Activated CD4-positive, alpha-beta T cell treated with anti-CD3 and anti-CD28 coated beads, Interleukin-2, amount 10 ng/mL, durations not matched to agents 7 days and 5 days (primary cell): ENCODE measurements at regions not wholly inside any gene's neighbourhood (a gene's known extent, or its start where the extent isn't known, plus 50 kb on each side); places are given as distances from the start of the nearest gene placed in this dataset.

Experiments
- CTCF ChIA-PET: fragments of 350-600 bp; sonication (Branson Sonifier 250); formaldehyde crosslinking; loops from one replicate; lab custom pipeline; 2021; ENCODE audit warnings: antibody characterized with exemption; lab: Charles Lee
- POLR2A ChIA-PET: fragments of 350-600 bp; sonication (Branson Sonifier 250); formaldehyde crosslinking; loops from one replicate; lab custom pipeline; 2021; ENCODE audit warnings: antibody characterized with exemption; lab: Charles Lee
- DNase-seq: peaks from one replicate; pipeline ENCODE4 v3.0.0-alpha.2; 2020
- H3K27ac Mint-ChIP-seq: one replicate; pipeline ENCODE4 v1.8.0; 2021; ENCODE audit warnings: mild to moderate bottlenecking, moderate library complexity, mixed read lengths
- H3K27me3 Mint-ChIP-seq: one replicate; pipeline ENCODE4 v1.8.0; 2021; ENCODE audit warnings: mixed read lengths
- H3K36me3 Mint-ChIP-seq: one replicate; pipeline ENCODE4 v1.8.0; 2021; ENCODE audit warnings: low read depth, mixed read lengths
- H3K4me1 Mint-ChIP-seq: one replicate; pipeline ENCODE4 v1.8.0; 2021; ENCODE audit warnings: mixed read lengths
- H3K4me3 Mint-ChIP-seq: one replicate; pipeline ENCODE4 v1.8.0; 2021; ENCODE audit warnings: mild to moderate bottlenecking, moderate library complexity, mixed read lengths
- H3K9me3 Mint-ChIP-seq: one replicate; pipeline ENCODE4 v1.8.0; 2021; ENCODE audit warnings: mixed read lengths

DNA sequence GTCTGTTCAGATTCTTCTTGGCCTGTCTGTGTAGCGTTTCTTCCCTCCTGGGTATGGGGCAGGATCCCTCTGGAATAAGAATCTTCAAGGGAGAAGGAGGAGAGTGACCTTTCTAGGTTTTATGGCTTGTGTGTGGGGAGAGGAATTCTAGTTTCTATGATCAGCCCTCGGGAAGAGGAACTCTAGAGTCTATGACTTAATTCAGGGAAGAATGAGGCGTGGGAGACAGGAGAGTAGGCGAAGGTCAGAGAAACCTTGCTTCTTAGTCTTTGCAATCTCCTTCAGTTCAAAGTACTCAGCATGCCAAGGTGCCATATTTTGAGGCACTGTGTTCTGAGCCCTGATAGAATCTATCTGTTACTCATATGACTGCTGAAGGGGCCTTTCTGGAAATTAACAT, 99.2 kb upstream of the C3orf80 start:
- POLR2A ChIA-PET: no interaction called here
- H3K36me3 Mint-ChIP-seq: no peaks in the 10 kb centered on the region

DNA sequence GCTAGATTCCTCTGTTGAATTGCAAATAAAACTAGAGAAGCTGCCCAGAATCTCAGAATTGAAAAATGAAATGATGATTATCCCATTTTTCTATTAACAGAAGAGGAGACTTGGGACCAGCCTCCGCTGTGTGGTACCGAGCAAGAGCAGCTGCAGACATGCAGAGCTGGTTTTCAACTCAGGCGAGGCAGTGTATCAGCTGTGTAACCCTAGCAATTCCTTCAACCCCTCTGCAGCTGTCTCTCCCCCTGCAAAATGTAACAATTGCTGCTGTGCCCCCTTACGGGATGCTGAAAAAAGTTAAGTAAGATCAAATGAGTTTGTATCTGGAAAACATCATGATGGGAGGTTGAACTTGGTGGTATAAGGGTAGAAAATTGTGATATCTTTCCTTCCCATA, 98.5 kb upstream of the C3orf80 start:
- Mint-ChIP-seq H3K4me3 (no peak overlapping the region), H3K27ac (no peak overlapping the region)

More for the DNA sequence above, 99.2 kb upstream of the C3orf80 start:
- no peaks in the 10 kb centered on the region for H3K9me3 Mint-ChIP-seq
- no peak for DNase-seq
- no peak overlapping the region for H3K4me3 Mint-ChIP-seq
- no peak overlapping the region for H3K27ac Mint-ChIP-seq
- peaks cover 20% of the 10 kb centered on the region for H3K27me3 Mint-ChIP-seq
- CTCF ChIA-PET: no interaction called here
- H3K4me1 Mint-ChIP-seq: peaks cover 5% of the 10 kb centered on the region

GRCh38 chr3:160127308-160127707, 97.9 kb upstream of the C3orf80 start:
- POLR2A ChIA-PET: no interaction called here
- Mint-ChIP-seq H3K4me3 (no peak overlapping the region), H3K4me1 (peaks cover 5% of the 10 kb centered on the region), H3K27ac (no peak overlapping the region), H3K27me3 (peaks cover 16% of the 10 kb centered on the region), H3K36me3 (no peaks in the 10 kb centered on the region), H3K9me3 (no peaks in the 10 kb centered on the region)
- DNase-seq: no peak
- CTCF ChIA-PET: no interaction called here

More for the DNA sequence above, 98.5 kb upstream of the C3orf80 start:
- POLR2A ChIA-PET: no interaction called here
- no peak for DNase-seq
- peaks cover 5% of the 10 kb centered on the region for H3K4me1 Mint-ChIP-seq
- H3K9me3 Mint-ChIP-seq: no peaks in the 10 kb centered on the region
- CTCF ChIA-PET: no interaction called here
- no peaks in the 10 kb centered on the region for H3K36me3 Mint-ChIP-seq
- H3K27me3 Mint-ChIP-seq: peaks cover 17% of the 10 kb centered on the region

GRCh38 chr3:160128056-160128455, 97.2 kb upstream of the C3orf80 start:
- no peak for DNase-seq
- H3K4me1 Mint-ChIP-seq: peaks cover 5% of the 10 kb centered on the region
- no peak overlapping the region for H3K4me3 Mint-ChIP-seq
- peaks cover 13% of the 10 kb centered on the region for H3K27me3 Mint-ChIP-seq
- H3K36me3 Mint-ChIP-seq: no peaks in the 10 kb centered on the region
- H3K27ac Mint-ChIP-seq: no peak overlapping the region
- no peaks in the 10 kb centered on the region for H3K9me3 Mint-ChIP-seq
- POLR2A ChIA-PET: no interaction called here
- CTCF ChIA-PET: interaction anchor here (0.5 kb wide), 1 partner anchor 12 kb away, joined by 3 read pairs; no protein-coding TSS in a partner anchor

GRCh38 chr3:160129459-160130061, 95.7 kb upstream of the C3orf80 start:
- no peak for DNase-seq
- CTCF ChIA-PET: interaction anchor here (0.6 to 1.5 kb wide), 2 partner anchors 14 kb away, joined by 3 read pairs; no protein-coding TSS in a partner anchor
- Mint-ChIP-seq H3K36me3 (no peaks in the 10 kb centered on the region), H3K4me3 (no peak overlapping the region), H3K9me3 (no peaks in the 10 kb centered on the region), H3K27ac (no peak overlapping the region), H3K27me3 (peaks cover 13% of the 10 kb centered on the region), H3K4me1 (peaks cover 5% of the 10 kb centered on the region)
- POLR2A ChIA-PET: no interaction called here

GRCh38 chr3:160130071-160130470, 95.2 kb upstream of the C3orf80 start:
- POLR2A ChIA-PET: no interaction called here
- no peak for DNase-seq
- H3K9me3 Mint-ChIP-seq: no peaks in the 10 kb centered on the region
- no peak overlapping the region for H3K27ac Mint-ChIP-seq
- CTCF ChIA-PET: interaction anchor here (1.5 kb wide), 1 partner anchor 14 kb away, joined by 3 read pairs; no protein-coding TSS in a partner anchor
- H3K27me3 Mint-ChIP-seq: peaks cover 13% of the 10 kb centered on the region
- no peak overlapping the region for H3K4me3 Mint-ChIP-seq
- no peaks in the 10 kb centered on the region for H3K36me3 Mint-ChIP-seq
- H3K4me1 Mint-ChIP-seq: peaks cover 5% of the 10 kb centered on the region

DNA sequence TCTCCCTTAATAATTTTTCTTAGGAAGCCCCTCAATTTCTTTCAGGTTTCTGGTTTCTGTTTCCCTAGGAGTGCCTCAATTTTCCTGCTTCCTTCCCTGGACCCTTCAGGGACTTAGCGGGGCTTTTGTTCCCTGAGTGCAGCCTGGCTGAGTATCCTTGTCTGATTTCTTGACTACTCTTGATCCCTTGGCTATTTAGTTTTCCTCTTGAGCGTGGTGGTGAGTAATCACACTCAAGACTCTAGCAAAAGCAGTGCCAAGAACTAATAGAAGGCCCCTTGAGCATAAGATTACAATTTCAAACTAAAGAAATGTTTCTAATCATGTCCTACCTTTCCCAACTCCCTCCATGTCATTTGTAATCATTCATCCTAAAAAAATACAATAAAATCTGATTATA, 94.3 kb upstream of the C3orf80 start:
- H3K4me1 Mint-ChIP-seq: peaks cover 5% of the 10 kb centered on the region
- H3K27ac Mint-ChIP-seq: no peak overlapping the region
- ChIA-PET CTCF (interaction anchor here (0.6 to 1.5 kb wide), 2 partner anchors 13 to 180 kb away, joined by 3 to 6 read pairs; no protein-coding TSS in a partner anchor), POLR2A (no interaction called here)
- DNase-seq: no peak
- no peaks in the 10 kb centered on the region for H3K9me3 Mint-ChIP-seq
- no peak overlapping the region for H3K4me3 Mint-ChIP-seq
- peaks cover 9% of the 10 kb centered on the region for H3K27me3 Mint-ChIP-seq
- H3K36me3 Mint-ChIP-seq: no peaks in the 10 kb centered on the region

DNA sequence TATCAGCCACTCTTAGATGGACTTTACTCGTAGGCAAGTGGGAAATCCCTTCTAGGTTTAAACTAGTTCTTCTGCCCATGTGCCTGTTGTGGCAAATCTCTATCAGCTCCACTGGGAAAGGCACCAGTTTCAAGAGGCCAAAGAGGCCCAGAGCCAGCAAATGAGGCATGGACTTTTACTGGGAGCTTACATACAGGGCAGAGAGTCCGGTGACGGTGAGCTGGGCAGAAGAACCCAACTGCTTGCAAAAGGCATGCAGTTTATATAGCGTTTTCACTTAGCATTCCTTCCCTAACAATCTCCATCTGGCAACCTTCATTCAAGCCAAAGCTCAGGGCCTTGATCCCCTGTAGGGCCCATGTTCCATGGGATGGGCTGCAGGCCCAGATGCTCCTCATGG, 93.0 kb upstream of the C3orf80 start:
- DNase-seq: no peak
- H3K27me3 Mint-ChIP-seq: peaks cover 8% of the 10 kb centered on the region
- ChIA-PET CTCF (no interaction called here), POLR2A (no interaction called here)
- no peaks in the 10 kb centered on the region for H3K36me3 Mint-ChIP-seq
- H3K4me3 Mint-ChIP-seq: no peak overlapping the region
- H3K4me1 Mint-ChIP-seq: peaks cover 5% of the 10 kb centered on the region
- H3K27ac Mint-ChIP-seq: no peak overlapping the region
- H3K9me3 Mint-ChIP-seq: no peaks in the 10 kb centered on the region

GRCh38 chr3:160133757-160134156, 91.5 kb upstream of the C3orf80 start:
- no peak overlapping the region for H3K27ac Mint-ChIP-seq
- POLR2A ChIA-PET: no interaction called here

DNA sequence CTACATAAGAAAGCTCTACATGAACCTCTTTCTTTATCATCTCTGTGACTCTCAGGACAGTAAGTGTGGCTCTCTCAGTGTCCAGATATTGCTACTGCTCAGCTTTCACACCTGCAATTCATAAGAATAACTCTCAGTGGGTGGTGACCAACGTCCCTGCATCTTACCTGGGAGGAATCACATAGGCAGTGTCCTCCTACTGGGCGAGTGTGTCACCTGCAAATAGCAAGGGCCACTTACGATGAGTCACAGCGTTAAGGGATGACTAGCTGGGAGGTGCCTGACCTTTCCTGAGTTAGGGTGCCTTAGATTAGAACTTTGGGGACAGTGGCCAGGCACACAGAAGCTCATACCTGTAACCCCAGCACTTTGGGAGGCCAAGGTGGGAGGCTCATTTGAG, 90.8 kb upstream of the C3orf80 start:
- Mint-ChIP-seq H3K4me1 (peaks cover under 1% of the 10 kb centered on the region), H3K27me3 (peaks cover under 1% of the 10 kb centered on the region), H3K27ac (no peak overlapping the region), H3K36me3 (no peaks in the 10 kb centered on the region), H3K4me3 (no peak overlapping the region), H3K9me3 (no peaks in the 10 kb centered on the region)
- ChIA-PET POLR2A (no interaction called here), CTCF (interaction anchor here (1.5 kb wide), 1 partner anchor 10 kb away, joined by 4 read pairs; no protein-coding TSS in a partner anchor)
- no peak for DNase-seq

More at GRCh38 chr3:160133757-160134156, 91.5 kb upstream of the C3orf80 start:
- H3K27me3 Mint-ChIP-seq: peaks cover 2% of the 10 kb centered on the region
- CTCF ChIA-PET: interaction anchor here (0.7 to 1.5 kb wide), 2 partner anchors 11 to 247 kb away, joined by 3 to 4 read pairs; no protein-coding TSS in a partner anchor
- peaks cover 3% of the 10 kb centered on the region for H3K4me1 Mint-ChIP-seq
- DNase-seq: no peak
- no peaks in the 10 kb centered on the region for H3K9me3 Mint-ChIP-seq
- no peaks in the 10 kb centered on the region for H3K36me3 Mint-ChIP-seq
- H3K4me3 Mint-ChIP-seq: no peak overlapping the region

DNA sequence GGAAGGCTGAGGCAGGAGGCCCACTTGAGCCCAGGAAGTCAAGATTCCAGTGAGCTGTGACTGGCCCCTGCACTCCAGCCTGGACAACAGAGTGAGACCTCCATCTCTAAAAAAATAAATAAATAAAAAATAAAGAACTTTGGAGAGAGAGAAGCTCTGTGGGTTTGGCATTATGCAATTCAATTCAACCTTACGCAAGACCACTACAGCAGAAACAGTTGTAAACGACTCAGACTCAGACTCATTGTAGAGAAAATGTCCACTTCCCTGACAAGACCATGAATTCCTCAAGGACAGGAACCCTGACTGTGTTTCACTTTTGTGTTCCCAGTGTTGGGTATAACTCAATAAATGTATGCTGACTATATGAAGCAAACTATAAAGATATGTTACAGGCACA, 90.3 kb upstream of the C3orf80 start:
- H3K9me3 Mint-ChIP-seq: no peaks in the 10 kb centered on the region
- no peak overlapping the region for H3K27ac Mint-ChIP-seq
- H3K4me1 Mint-ChIP-seq: no peaks in the 10 kb centered on the region
- no peaks in the 10 kb centered on the region for H3K36me3 Mint-ChIP-seq
- POLR2A ChIA-PET: no interaction called here
- no peaks in the 10 kb centered on the region for H3K27me3 Mint-ChIP-seq
- no peak for DNase-seq
- CTCF ChIA-PET: interaction anchor here (0.6 to 1.5 kb wide), 3 partner anchors 9 to 364 kb away, joined by 3 to 4 read pairs (median 4); no protein-coding TSS in a partner anchor
- H3K4me3 Mint-ChIP-seq: no peak overlapping the region

DNA sequence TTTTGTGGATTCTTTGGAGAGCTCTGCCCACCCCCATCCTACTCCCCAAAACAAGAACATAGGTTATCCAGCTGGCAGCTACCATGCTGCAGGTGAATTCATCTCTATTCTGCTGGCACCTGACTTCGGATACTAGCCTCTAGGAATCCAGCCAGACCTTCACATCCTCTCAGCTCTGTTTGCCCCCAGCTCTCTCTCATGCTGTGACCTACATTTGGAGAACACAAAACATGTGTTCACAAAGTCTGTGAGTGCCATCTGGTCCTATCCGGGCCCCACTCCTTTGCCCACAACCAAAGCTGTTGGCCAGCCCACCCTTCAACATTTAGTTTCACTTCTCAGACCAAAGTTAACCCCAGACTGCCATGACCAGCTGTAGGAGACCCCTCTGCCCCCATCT, 89.4 kb upstream of the C3orf80 start:
- CTCF ChIA-PET: interaction anchor here (0.9 to 1.4 kb wide), 2 partner anchors 13 to 18 kb away, joined by 3 read pairs; no protein-coding TSS in a partner anchor
- Mint-ChIP-seq H3K27ac (no peak overlapping the region), H3K4me3 (no peak overlapping the region), H3K27me3 (no peaks in the 10 kb centered on the region), H3K9me3 (peaks cover 3% of the 10 kb centered on the region), H3K36me3 (no peaks in the 10 kb centered on the region), H3K4me1 (no peaks in the 10 kb centered on the region)
- DNase-seq: no peak
- POLR2A ChIA-PET: interaction anchor here (0.6 kb wide), 1 partner anchor 290 kb away, joined by 5 read pairs; no protein-coding TSS in a partner anchor

DNA sequence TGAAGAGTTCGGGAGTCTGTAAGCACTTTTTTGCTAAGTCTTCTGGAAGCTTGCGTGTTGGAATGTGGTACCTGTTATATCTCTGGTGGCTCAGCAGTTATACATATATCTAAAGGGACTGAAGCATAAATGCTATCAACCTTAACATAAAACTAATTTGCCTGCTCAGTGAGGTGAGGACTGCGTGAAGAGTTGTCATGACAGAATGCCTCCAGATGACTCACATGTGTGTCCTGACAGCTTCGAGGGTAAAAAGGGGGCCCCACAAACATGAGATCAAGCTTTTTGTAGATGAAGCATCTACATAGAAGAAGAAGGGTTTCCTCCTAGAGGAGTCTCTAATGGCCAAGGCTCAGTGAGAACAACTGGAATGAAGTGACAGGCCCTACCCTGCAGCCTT, 88.8 kb upstream of the C3orf80 start:
- DNase-seq: no peak
- POLR2A ChIA-PET: interaction anchor here (0.6 kb wide), 1 partner anchor 291 kb away, joined by 5 read pairs; no protein-coding TSS in a partner anchor
- Mint-ChIP-seq H3K27ac (no peak overlapping the region), H3K36me3 (no peaks in the 10 kb centered on the region), H3K9me3 (peaks cover 5% of the 10 kb centered on the region), H3K27me3 (no peaks in the 10 kb centered on the region), H3K4me3 (no peak overlapping the region), H3K4me1 (no peaks in the 10 kb centered on the region)
- CTCF ChIA-PET: no interaction called here
